ENCODE measurements at regions not wholly inside any gene's neighbourhood (a gene's known extent, or its start where the extent isn't known, plus 50 kb on each side); places are given as distances from the start of the nearest gene placed in this dataset.

- no peak for TF ChIP-seq EZH2 (IDR thresholded peaks at IDR 0.05)
- TF ChIP-seq POLR2AphosphoS5 (IDR thresholded peaks at IDR 0.05; ENCODE audit: borderline replicate concordance, low read depth, low read length) = no peak
- no peak for TF ChIP-seq FOXP2 (optimal IDR thresholded peaks at IDR 0.05; ENCODE audit: control extremely low read depth, extremely low read length, insufficient read depth)
Measured at GRCh38 chr10:117928741-117929140, 118.0 kb downstream of the RAB11FIP2 start.
